ENCODE measurements at regions not wholly inside any gene's neighbourhood (a gene's known extent, or its start where the extent isn't known, plus 50 kb on each side); places are given as distances from the start of the nearest gene placed in this dataset.
A peak's percentile ranks its signal among the peaks of the same experiment; 100 is the strongest.

DNA sequence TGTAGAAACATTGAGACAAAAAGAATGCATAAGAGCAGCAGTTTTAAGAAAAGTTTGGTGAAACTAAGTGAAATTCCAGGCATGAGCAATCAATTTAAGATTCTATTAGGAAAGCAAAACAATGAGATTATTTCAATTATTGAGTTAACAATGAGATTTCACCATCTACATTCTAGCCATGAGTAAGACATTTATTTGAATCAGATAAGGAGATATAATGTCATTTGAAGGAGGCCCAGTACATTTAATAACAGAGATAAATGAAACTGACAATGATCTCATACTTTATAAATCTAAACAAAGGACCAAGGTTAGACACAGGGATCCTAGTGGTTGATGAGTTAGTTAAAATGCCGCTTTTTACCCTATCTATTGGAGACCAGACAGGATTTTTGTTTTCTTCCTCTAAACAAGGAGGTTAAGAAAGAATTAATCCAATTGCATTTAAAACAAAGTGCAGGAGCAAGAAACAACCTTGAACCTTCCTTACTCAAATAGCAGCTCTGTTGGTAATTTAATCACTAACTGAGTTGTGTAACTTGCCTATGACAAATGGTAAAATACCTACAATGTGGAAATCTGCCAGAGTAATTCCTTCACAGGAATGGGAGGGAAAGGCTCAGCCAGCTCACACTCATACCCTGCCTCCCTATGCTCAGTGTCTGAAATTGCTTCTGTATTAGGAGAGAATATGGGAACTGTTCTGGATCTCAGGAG is 103.5 kb upstream of the NR3C1 start:
- ATAC-seq (peak; percentile 91), DNase-seq (ENCODE audit: low spot score) (peak; percentile 53)

DNA sequence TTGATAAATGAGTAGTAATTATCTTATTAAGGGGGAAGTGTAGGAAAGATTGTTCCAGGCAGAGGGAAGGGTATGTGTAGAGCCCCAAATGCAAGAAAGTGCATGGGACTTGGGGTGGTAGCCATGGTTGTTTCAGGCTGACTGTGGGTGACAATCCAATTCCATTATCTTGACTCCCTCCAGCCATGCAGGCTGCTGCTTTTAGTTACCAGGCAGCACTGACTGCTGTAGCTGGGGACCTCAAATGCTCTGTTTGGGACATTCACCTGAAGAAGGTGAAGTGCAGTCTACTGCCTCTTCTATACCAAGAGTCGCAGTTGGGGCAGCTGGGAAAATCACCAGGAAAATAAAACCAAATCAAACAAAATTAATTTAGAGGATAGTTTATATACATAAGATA is 102.4 kb upstream of the NR3C1 start:
- no peak for DNase-seq (ENCODE audit: low spot score)
- no peak for ATAC-seq

DNA sequence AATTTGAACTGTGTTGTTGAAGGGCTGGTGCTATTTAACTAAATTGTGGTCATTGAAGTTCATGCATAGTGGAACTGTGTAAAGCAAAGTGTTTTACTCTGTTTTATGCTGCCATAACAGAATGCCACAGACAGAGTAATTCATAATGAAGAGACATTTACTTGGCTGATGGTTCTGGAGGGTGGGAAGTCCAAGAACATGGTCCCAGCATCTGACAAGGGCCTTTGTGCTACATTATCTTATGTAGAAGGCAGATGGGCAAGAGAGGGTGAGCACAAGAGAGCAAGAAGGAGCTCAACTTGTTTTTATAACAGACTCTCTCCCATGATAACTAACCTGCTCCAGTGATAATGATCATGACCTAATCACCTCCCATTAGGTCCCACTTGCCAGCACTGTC is 101.9 kb upstream of the NR3C1 start:
- ATAC-seq: no peak
- DNase-seq (ENCODE audit: low spot score): no peak

DNA sequence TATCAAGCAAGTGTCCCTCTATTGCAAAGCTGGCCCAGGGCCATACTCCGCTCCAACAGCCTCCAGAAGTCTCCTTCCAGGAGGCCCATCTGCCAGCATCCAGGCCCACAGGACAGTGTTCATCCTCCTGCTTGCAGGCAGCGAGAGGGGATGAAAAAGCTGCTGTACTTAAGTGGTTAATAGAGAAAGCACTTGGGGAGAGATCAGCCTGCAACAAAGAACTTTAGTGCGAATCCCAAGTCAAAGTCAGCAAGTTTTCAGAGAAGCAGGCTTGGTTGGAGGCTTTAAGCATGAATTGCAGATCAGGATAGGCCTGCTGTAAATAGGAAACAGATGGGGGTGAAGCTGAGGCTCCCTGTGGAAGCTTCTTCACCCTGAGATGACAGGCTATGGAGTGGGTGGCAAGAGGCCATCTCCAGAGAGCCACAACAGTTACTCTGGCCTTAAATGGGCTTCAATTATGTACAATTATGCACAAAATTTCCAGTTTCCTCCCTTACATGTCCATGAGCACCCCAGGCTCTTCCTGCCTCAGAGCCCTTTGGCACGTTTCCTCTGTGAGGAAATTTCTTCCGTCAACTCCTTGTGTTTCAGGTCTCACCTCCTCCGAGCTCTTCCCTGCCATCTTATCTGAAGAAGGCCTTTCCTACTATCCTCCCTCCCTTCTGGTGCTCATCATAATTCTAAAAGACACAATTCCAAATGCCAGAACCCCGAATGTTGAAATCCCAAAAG is 98.0 kb upstream of the NR3C1 start:
- DNase-seq (ENCODE audit: low spot score) (no peak), ATAC-seq (no peak)

DNA sequence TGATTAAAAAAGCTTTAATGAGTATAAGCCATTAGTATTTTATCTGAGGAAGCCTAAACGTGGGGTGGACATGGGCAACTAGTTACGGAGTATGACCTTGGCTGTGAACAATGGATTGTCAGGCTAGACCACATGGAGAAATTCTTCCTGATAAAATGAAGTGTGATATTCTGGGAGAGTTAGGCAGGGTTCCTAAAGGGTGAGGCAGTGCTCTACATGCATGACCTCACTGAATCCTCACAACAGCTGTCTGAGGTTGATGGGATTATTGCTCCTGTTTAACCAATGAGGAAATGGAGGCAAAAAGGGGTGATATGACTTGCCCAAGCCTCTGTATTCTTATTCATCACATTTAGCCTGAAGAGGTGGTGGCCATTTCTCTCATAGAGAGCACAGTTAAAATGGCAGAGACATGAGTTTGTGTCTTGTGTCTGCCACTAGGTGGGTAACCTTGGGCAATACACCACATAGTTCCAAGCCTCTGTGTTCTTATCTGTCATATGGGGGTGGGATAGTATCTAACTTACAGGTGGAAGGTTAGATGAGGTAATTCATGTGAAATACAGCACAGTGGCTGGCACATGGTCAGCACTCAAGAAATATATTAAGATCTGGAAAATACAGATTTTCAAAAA is 96.1 kb upstream of the NR3C1 start:
- ATAC-seq (no peak), DNase-seq (ENCODE audit: low spot score) (no peak)

DNA sequence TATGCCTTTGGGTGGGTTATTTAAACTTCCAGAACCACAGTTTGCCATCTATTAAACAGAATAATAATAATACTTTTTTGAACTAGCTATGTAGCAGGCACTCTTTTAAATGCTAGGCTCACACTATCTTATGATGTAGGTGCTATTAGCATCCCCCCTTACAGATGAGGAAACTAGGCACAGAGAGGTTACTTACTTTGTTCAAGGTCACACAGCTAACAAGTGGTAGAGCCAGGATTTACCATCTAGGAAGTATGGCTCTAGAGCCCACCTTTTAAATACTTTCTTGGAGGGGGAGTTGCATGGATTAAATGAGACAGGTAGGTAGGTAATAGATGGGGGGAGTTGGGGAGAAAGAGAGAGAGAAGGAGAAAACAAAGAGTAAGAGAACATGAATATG is 95.3 kb upstream of the NR3C1 start:
- no peak for ATAC-seq
- no peak for DNase-seq (ENCODE audit: low spot score)

DNA sequence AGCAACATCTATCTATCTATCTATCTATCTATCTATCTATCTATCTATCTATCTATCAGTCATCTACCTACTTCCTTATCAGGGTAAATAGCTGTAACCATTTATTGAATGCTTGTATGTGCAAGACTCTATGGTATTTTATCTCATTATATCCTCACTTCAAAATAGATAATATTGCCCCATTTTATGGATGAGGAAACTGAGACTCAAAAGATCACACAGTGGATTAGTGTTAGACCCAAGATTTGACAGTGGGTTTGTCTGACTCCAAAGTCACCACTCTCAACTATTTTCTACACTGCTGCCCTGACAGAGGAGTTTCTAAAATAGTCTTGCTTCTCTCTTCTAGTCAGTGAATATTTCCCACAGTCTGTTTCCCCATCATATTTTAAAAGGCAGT is 94.3 kb upstream of the NR3C1 start:
- ATAC-seq (no peak), DNase-seq (ENCODE audit: low spot score) (no peak)

DNA sequence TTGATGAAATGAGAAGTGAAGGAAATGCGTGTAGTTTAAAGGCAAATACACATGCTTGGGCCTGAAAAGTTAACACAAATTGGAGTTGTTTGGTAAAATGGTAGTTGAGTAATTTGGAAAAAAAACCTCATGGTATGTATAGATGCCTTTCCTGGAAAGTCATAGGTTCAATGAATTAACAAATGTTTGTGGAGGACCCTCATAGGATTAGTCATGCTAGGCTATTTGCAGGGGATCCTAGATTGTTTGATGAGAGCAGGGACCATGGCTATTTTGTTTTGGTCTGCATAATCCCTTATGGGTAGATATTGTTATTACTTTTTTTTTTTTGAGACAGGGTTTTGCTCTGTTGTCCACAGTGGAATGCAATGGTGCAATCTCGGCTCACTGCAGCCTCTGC is 93.5 kb upstream of the NR3C1 start:
- ATAC-seq (no peak), DNase-seq (ENCODE audit: low spot score) (no peak)

DNA sequence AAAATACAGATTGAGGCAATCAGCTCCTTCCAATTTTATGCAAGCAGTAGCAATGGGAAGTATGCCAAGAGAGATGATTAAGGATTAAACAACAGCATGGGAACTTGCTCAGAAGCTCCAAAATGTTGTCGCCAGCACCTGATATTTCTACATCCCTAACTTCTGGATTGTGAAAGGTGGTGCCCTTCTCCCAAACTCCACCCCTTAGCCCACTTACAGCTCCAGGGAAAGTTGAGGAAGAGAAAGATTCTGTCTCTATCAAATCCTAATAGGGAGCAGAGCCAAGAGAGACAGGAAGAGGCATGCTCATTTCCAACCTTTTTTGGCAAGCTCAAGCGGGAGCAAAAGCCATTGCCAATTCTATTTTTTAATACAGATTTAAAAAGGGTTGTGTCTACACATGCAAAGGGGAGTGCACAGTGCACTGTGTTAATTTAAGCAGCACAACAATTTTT is 92.4 kb upstream of the NR3C1 start:
- DNase-seq (ENCODE audit: low spot score): peak; percentile 62

DNA sequence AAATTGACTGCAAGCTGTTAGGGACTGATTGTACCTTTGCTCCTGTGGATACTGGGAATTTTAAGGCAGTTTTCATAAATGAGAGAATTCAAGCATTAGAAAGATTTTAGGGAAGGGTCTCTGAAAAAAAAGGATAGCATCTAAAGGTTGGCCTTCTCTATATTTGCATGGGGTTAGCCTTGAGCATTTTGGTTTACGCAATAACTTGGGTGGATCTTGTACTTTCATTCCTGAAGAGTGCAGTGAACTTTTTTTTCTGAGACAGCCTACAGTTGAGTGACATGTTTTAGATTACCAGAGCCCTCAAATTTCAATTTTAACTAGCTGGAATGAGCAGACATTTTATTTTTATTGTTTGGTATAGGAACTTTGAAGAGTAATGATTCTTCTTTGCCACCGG is 91.6 kb upstream of the NR3C1 start:
- ATAC-seq: peak; percentile 64

More for the DNA sequence above, 92.4 kb upstream of the NR3C1 start:
- ATAC-seq: peak; percentile 77

DNA sequence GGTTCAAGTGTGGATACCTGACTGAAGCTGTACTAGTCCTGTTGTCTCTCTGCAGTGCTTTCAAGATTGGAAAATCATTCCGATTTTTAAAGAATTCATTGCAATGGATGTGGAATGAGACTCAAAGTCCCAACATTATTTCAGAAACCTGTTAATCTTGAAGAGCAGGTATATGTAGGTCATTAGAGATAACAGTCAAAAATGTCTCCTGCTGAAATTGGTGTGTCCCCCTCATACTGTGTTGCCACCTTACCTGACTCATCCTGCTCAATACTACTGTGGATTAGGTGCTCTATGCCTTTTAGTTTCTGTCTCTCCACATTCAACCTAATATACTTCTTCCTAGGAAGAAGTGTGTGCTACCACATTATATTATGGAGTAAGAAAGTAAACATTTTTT is 91.1 kb upstream of the NR3C1 start:
- ATAC-seq (no peak), DNase-seq (ENCODE audit: low spot score) (no peak)

More for the DNA sequence above, 91.6 kb upstream of the NR3C1 start:
- DNase-seq (ENCODE audit: low spot score): no peak

DNA sequence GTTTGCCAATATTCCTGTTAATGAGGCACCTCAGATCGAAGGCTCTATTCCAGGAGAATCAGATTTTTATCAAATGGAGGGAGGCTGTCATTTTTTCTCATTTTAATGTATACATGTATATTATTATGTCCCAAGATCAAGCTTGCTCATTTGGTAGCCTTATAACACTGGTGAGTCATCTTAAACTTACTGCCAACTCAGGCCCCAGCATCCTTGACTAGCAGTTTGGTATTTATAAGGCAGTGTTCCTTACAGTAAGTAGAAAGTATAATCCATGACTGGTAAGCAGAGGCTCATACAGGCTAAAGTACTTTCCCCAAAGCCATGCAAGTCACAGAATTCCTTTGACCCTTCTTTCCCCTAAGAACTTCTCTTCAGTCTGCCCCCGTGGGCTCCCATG is 90.7 kb upstream of the NR3C1 start:
- DNase-seq (ENCODE audit: low spot score) (no peak), ATAC-seq (no peak)

DNA sequence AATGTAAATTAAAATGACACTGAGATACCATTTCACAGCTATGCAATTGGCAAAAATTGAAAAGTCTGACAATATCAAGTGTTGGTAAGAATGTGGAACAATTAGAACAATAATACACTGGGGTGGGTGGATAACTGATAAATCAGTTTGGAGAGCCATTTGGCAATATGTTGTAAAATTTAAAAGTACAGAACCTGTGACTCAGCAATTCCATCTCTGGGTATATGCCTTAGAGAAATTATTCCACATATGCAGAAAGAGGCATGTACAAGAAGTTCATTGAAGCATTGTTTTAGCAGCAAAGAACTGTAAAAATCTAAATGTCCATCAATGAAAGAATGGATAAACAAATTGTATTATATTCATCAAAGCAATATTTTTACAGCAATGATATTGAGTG is 89.3 kb upstream of the NR3C1 start:
- ATAC-seq (no peak), DNase-seq (ENCODE audit: low spot score) (no peak)

DNA sequence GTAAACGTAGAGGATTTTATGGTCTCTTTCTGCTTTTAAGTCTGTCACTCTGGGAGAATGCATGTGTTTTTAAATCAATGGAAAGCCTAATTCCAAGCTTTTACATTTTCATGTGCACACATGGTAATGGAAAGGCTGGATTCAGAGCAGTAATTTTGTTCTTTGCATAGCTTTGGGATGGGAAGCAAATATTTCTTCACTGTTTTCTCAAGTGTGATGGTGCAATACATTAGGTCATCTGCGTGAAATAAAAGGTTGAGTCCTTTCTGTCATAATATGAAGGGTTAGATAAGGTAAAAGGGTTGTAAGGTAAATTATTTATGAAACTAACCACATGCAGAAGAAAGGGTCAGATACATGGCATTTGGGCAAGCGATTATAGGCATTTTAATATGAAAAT is 88.2 kb upstream of the NR3C1 start:
- no peak for DNase-seq (ENCODE audit: low spot score)
- peak; percentile 51 for ATAC-seq

DNA sequence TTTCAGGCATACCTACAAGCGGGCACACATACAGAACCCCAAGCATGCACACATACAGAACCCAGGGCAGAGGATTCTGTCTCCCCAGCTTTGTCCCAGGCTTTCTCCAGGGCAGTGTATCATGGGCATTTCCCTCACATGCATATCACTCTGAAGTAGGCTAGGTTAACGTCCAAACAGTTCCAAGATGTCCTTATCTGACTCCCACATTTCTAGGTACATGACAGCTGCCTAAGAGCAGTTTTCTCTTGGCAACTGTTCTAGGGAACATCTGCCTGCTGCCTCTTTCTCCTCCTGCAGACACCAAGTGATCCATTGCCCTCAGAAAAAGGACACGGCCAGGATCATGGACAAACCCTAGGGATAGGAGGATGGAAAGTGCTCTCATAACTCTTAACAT is 84.9 kb upstream of the NR3C1 start:
- ATAC-seq (no peak), DNase-seq (ENCODE audit: low spot score) (no peak)

DNA sequence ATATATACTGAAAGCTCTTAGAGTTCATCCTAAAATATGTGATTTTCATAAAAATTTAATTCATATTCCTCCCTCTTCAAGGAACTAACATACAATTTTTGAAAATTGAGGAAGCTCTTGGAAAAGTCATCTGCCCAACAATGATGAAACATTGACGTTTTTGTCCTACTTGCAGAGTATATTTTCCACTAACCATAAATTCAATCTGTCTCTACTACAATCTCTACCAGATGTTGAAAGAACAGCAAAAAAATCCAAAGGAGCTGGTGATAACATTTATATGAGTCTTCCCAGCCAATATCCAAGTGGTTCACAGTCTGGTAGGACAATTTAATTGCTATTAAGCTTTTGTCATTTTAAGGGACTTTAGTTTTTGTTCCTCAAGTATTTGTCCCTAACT is 81.1 kb upstream of the NR3C1 start:
- no peak for ATAC-seq
- DNase-seq (ENCODE audit: low spot score): no peak

DNA sequence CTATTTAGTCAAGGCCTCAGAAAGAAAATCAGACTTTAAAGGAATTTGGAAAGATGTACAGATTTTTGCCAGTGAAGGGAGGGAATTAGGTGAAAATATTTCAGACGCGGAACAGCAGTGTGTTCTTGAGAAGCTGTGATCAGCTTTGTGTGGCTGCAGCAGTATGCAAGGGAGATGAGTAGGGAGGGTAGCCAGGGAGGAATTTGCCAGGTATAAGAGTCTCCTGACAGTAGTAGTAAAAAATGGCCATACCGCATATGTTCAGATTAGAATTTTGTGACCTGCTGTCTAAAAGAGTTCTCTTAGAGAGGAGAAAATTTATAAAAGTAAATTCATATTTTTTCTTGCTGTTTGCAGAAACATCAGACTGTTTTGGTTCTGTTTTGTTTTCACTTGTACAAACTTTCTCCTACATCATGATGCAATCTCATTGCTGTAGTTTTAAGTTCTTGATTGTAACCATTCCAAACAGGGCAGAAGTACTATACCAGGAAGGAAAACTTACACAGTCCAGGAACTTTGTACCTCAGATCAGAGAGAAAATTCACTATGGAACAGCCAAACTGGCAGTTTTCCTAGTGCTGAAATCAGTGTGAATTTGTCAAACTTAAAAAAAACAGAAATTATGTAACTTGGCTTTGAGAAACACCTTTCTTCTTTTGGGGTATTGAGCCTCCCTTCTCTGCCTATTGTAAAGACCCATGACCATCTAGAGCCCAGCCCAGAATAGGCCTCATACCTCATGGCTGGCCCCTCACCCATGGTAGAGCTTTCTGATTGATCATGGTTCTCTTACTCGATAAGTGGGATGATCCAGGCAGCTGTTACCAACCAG is 78.4 kb upstream of the NR3C1 start:
- no peak for DNase-seq (ENCODE audit: low spot score)
- ATAC-seq: peak; percentile 90

DNA sequence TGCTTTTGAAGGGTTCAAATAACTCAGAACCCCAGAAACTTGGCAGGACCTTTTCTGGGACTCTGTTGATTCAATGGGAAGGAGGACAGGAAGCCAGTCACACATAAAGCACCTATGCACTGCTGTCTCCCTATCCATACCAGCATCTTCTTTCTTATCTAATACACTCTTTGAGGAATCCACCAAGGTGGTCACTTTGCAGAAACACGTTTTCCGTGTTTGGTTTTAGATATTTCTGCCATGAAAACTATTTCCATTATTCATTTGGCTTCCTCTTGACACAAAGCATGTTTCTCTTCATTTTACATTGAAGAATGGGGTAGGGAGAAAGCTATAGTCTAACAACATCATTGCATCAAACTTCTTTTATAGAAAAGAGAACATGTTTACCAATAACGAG is 76.5 kb upstream of the NR3C1 start:
- DNase-seq (ENCODE audit: low spot score) (no peak), ATAC-seq (no peak)

DNA sequence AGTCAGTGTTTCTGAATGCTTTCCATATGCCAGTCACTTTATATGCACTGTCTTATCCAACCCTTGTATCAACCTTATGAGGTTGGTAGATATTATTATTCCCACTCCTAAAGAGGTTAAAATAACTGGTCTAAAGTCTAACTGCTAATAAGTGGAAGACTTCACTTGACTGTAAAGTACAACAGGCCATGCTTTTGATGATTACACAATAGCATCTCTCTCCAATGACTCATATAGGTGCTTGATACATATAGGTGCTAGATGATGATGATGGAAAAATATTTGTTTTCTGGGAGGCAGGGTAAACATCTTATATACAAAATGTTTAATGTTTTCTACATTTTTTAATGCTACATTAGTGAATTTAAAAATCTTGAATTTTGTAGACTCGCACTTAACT is 75.9 kb upstream of the NR3C1 start:
- DNase-seq (ENCODE audit: low spot score) (no peak), ATAC-seq (no peak)

DNA sequence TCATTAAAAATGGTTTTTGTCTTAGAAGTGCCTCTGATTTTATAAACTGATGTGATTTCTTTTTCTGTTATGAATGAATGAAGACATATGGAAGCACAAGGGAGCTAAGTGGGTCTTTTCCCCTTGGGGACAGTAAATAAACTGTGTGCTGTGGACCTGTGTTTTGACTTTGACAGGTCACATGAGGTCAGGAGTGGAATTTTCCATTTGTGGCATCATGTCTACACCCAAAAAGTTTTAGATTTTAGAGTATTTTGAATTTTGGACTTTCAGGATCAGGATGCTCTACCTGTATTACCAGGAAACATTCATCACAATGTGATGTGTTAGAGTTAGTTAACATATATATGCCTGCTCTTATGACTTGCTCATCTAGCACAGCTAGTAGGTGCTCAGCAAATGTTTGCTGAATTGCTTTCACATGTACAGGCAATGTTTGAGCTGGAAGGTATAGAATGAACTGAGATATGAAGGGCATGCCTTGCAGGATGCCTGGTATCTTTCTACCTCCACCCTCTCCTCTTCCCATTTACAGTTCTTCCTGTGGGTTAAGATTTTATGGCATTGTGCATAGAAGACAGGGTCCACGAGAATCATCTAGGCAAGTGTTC is 73.2 kb upstream of the NR3C1 start:
- no peak for ATAC-seq

DNA sequence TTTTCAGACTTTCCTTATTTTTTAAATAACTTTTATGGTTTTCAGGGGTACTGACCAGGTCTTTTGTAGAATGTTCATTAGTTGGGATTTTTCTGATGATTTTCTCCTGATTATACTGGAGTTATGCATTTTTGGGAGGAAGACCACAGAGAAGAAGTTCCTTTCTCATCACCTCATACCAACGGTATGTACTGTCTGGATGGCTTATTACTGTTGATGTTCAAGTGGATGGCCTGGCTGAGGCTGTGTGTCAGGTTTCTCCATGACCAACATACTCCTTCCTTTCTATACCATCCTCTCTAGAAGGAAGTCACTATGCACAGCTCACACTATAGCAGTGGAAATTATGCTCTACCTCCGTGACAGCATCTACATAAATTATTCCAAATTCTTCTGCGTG is 71.1 kb upstream of the NR3C1 start:
- no peak for DNase-seq (ENCODE audit: low spot score)

More for the DNA sequence above, 73.2 kb upstream of the NR3C1 start:
- DNase-seq (ENCODE audit: low spot score): no peak

More for the DNA sequence above, 71.1 kb upstream of the NR3C1 start:
- ATAC-seq: no peak
